GM12878 (cell line): ENCODE measurements at regions not wholly inside any gene's neighbourhood (a gene's known extent, or its start where the extent isn't known, plus 50 kb on each side); places are given as distances from the start of the nearest gene placed in this dataset.

Experiments
- E2F8 ChIP-seq: fragments of 450-650 bp; IDR thresholded peaks from 2 replicates; pipeline ENCODE4 v1.6.1; 2018; ENCODE audit warnings: mild to moderate bottlenecking, low read depth, moderate library complexity; ENCODE audit not compliant: partially characterized antibody
- E4F1 ChIP-seq: fragments of 450-650 bp; IDR thresholded peaks from 2 replicates; pipeline ENCODE4 v1.6.1; 2018; ENCODE audit warnings: borderline replicate concordance, mild to moderate bottlenecking; ENCODE audit not compliant: partially characterized antibody
- IRF5 ChIP-seq: fragments of 450-650 bp; IDR thresholded peaks from 2 replicates; pipeline ENCODE4 v1.6.1; 2017; ENCODE audit warnings: borderline replicate concordance
- KDM1A ChIP-seq: fragments of 200-600 bp; sonication (generic); IDR thresholded peaks from 2 replicates; pipeline ENCODE4 v1.6.1; 2016; ENCODE audit warnings: borderline replicate concordance
- PRDM15 ChIP-seq: fragments of 450-650 bp; formaldehyde crosslinking; IDR thresholded peaks from 2 replicates; pipeline ENCODE4 v1.4.0; 2020; ENCODE audit warnings: mild to moderate bottlenecking, moderate library complexity
- RAD51 ChIP-seq: fragments of 450-650 bp; IDR thresholded peaks from 2 replicates; pipeline ENCODE4 v1.6.1; 2016; ENCODE audit warnings: moderate library complexity, mild to moderate bottlenecking, inconsistent platforms
- SMAD1 ChIP-seq: fragments of 450-650 bp; IDR thresholded peaks from 2 replicates; pipeline ENCODE4 v1.6.1; 2018; ENCODE audit warnings: mild to moderate bottlenecking, low read depth; ENCODE audit not compliant: partially characterized antibody
- WRNIP1 ChIP-seq: IDR thresholded peaks from 2 replicates; pipeline ENCODE4 v1.6.1; 2011; ENCODE audit warnings: low read depth, low read length, improper control_type of control experiment, borderline replicate concordance
- ZBTB33 ChIP-seq: fragments of 450-650 bp; IDR thresholded peaks from 2 replicates; pipeline ENCODE4 v1.6.1; 2017; ENCODE audit warnings: mild to moderate bottlenecking
- ZNF687 ChIP-seq: fragments of 450-650 bp; IDR thresholded peaks from 2 replicates; pipeline ENCODE4 v1.6.1; 2017; ENCODE audit warnings: mild to moderate bottlenecking, moderate library complexity

- TF ChIP-seq ZNF687 = no peak
- TF ChIP-seq RAD51 = no peak
- no peak for TF ChIP-seq E4F1
- no peak for TF ChIP-seq E2F8
- no peak for TF ChIP-seq IRF5
- no peak for TF ChIP-seq ZBTB33
- TF ChIP-seq PRDM15 = no peak
- no peak for TF ChIP-seq SMAD1
- TF ChIP-seq KDM1A = no peak
- no peak for TF ChIP-seq WRNIP1
- TF ChIP-seq, all 136 proteins: peak for 0
Observed at GRCh38 chr9:79477241-79477840, 94.4 kb upstream of the TLE4 start (continued).
